HG03196 (cell line): ENCODE measurements at regions not wholly inside any gene's neighbourhood (a gene's known extent, or its start where the extent isn't known, plus 50 kb on each side); places are given as distances from the start of the nearest gene placed in this dataset.
A peak's percentile ranks its signal among the peaks of the same experiment; 100 is the strongest.
"Not testable (repeated sequence)": the region's sequence is repeated elsewhere in the genome, so short reads cannot be mapped to it uniquely, and the experiment has no call there.

Experiments used
- ATAC-seq: cut with Tn5 transposase; IDR thresholded peaks from one replicate; pipeline ENCODE4 v1.9.1; 2021; ENCODE audit not compliant: unreplicated experiment

DNA sequence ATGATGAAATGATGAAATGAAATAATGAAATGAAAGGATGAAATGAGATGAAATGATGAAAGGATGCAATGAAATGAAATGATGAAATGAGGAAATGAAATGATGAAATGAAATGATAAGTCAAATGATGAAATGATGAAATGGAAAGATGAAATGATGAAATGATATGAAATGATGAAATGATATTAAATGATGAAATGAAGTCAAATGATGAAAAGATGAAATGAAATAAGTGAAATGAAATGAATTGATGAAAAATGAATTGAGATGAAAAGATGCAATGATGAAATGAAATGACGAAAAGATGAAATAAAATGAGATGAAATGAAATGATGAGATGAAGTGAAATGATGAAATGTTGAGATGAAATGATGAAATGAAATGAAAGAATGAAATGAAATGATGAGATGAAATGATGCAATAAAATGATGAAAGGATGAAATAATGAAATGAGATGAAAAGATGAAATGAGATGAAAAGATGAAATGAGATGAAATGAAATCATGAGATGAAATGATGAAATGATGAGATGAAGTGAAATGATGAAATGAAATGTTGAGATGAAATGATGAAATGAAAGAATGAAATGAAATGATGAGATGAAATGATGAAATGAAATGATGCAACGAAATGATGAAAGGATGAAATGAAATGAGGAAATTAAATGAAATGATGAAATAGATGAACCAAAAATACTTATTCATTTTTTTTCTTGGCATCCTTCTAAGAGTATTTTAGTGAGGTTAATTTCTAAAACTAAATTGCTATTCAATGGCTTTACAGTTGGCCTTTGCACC is 139.8 kb upstream of the ERV3-1 start:
- ATAC-seq = not testable (repeated sequence)

- ATAC-seq = not testable (repeated sequence)
These were observed 139.2 kb upstream of the ERV3-1 start for GRCh38 chr7:65145710-65146109.

DNA sequence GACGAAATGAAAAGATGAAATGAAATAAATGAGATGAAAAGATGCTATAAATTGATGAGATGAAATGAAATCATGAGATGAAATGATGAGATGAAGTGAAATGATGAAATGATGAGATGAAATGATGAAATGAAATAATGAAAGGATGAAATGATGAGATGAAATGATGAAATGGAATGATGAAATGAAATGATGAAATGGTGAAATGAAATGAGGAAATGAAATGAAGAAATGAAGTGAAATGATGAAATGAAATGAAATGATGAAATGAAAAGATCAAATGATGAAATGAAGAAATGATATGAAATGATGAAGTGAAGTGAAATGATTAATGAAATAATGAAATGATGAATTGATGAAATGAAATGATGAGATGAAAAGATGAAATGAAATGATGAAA is 138.5 kb upstream of the ERV3-1 start:
- not testable (repeated sequence) for ATAC-seq

GRCh38 chr7:65144557-65144956 is 138.1 kb upstream of the ERV3-1 start:
- ATAC-seq = not testable (repeated sequence)

- ATAC-seq = not testable (repeated sequence)
These were observed 137.6 kb upstream of the ERV3-1 start for GRCh38 chr7:65144119-65144518.

- ATAC-seq = not testable (repeated sequence)
These were observed 135.4 kb upstream of the ERV3-1 start for GRCh38 chr7:65141894-65142293.

DNA sequence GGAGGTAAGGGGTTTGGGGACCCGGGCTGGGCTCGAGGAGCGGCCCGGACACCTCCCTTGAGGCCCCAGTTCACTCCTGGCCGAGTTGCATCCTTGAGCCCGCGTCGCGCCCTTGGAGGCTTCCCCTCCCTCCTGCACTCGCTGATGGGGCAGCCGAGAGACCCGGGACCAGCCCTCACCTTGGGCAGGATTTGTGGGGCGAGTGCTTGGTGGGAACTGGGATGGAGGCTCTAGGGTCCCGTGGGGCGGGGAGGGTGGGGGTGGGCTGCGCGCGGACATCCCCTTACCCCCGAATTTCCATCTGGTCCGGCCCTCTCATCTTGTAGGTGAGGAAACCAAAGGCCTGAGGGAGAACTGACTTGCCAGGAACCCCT is 134.9 kb upstream of the ERV3-1 start:
- not testable (repeated sequence) for ATAC-seq

DNA sequence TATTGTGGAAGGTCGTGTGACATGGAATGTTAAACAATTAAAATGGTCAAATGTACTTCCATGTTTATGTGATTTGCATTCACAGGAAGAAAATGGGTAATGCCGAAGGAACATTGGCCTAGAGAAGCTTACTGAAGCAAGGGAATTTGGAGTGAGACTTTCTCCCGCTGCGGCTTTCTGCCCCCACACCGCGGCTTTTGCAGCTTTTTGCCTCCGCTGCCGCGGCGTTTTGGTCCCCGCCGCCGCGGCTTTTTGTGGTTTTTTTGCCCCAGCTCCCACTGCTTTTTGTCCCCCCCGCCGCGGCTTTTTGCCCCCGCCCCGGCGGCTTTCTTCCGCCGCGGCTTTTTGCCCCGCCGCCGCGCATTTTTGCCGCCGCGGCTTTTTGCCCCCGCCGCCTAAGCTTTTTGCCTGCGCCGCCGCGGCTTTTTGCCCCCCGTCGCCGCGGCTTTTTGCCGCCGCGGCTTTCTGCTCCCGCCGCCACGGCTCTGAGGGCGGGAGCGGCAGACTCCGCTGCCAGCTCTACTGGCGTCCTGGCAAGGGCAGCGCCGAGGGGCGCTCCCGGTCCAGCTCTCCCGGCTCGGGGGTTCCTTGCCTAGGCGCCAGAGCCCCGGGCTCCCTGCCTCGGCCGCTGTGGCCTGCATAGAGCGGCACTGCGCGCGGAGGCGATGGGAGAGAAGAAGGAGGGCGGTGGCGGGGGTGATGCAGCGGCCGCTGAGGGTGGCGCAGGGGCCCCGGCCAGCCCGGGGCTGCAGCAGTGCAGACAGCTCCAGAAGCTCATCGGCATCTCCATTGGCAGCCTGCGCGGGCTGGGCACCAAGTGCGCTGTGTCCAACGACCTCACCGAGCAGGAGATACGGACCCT is 134.3 kb upstream of the ERV3-1 start:
- ATAC-seq = not testable (repeated sequence)

DNA sequence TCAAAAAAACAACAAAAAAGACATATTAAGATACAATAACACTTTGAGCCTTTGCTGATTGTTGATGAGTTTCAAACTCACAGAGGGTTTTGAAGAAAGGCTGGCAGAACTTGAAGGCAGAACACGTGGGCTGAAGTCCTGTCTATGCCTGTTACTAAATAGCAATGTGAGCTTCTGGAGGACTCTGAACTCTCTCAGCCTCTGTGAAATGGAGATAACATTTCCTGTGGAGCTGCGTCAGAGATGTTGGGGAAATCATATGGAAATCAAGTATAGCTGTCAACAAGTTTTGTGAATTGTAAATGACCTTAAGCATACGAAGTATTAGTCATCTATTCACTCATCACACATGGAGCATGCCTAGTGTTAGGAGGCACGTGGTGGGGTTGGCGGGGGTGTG is 130.4 kb upstream of the ERV3-1 start:
- ATAC-seq = not testable (repeated sequence)

DNA sequence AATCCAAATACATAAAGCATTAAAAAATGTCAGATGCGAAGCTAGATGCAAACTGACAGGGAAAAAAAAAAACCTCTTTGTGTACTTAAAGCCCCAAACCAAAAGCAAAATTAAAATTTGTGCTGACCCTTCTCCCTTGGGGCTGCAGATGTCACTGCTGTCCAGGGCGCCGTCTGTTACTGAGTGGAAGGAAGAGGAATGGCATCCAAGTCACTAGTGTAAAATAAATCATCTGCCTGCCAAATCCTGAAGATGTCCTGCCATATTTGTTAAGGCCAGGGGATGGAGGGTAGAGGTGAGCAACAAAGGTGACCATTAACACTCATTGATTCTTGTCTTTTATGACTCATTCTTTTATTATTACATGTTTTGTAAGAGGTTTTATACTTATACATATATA is 126.6 kb upstream of the ERV3-1 start:
- ATAC-seq = not testable (repeated sequence)

DNA sequence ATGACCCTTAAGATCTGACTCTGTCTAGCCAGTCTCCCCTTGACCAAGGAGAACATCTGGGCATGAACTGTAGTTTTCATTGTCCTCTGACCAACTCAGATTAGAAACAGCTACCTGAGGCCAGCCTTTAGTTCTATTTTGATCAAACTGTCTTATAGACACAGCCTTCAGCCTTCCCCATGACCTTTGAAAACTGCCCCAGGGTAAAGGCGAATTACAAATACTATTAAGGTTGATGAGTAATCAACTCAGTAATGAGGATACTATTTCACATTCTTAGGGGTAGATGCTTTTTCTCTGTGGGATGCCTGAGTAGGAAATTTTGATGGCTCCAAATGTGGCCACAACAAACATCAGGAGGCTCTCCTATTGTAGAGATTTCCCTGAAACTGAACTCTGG is 125.8 kb upstream of the ERV3-1 start:
- ATAC-seq = not testable (repeated sequence)

GRCh38 chr7:65127364-65127763 is 120.9 kb upstream of the ERV3-1 start:
- not testable (repeated sequence) for ATAC-seq

- ATAC-seq = not testable (repeated sequence)
These were observed 118.1 kb upstream of the ERV3-1 start for GRCh38 chr7:65124600-65124999.

- not testable (repeated sequence) for ATAC-seq
These were observed 99.2 kb upstream of the ERV3-1 start for GRCh38 chr7:65105650-65106203.

- ATAC-seq = not testable (repeated sequence)
These were observed 94.0 kb upstream of the ERV3-1 start for GRCh38 chr7:65100499-65100898.

GRCh38 chr7:65081669-65082055 is 75.2 kb upstream of the ERV3-1 start:
- not testable (repeated sequence) for ATAC-seq

GRCh38 chr7:65080799-65081668 is 74.5 kb upstream of the ERV3-1 start:
- peak; percentile 99 for ATAC-seq

DNA sequence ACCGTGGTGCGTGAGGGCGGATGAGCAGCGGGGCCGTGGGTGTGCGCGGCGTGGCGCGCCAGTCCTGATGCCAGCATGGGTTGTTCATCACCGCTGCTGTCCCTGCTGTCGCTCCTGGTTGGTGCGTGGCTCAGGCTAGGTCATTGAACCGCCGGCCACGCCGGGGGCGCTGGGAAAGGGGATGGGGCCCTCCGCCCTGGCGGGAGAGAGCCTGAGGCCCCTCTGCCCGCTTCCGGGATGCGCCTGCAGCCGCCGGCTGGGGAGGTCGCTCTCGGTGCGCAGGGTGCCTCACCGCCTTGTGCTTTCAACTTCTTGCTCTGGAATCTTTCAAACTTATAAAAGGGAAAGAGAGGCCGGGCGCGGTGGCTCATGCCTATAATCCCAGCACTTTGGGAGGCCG is 68.5 kb upstream of the ERV3-1 start:
- not testable (repeated sequence) for ATAC-seq

DNA sequence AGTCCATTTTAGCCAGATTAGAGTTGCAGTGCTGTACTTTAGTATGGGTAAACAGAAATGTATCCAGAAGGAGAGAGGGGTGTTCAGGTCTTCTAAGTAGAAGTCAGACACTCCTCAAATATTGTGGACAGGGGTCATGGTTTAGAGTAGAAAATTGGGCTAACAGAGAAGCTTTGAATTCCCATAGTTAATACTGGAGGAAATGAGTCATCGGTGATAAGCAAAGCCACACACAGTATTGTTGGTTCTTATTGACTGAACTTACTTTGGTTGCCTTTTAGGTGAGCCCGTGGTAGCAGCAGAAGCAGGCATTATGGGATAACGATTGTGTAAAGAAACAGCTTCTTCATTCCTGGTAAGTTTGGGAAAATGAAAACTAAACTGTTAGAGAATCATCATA is 66.7 kb upstream of the ERV3-1 start:
- ATAC-seq = not testable (repeated sequence)

DNA sequence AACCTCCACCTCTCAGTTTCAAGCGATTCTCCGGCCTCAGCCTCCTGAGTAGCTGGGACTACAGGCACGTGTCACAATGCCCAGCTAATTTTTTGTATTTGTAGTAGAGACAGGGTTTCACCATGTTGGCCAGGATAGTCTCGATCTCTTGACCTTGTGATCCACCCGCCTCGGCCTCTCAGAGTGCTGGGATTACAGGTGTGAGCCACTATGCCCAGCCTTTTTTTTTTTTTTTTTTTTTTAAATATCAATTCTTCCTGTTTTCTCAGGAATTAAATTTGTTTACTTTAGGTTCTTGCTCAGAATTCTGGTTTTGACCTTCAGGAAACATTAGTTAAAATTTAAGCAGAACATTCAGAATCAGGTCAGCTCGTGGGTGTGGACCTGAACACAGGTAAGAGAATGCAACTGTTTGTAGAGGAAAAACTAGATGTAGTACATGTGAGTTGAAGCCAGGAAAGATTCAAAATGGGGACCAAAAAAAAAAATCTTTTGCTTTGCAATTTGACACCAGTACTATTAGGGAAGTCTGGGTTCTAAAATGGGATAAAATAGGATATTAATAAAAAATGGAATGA is 65.5 kb upstream of the ERV3-1 start:
- ATAC-seq = not testable (repeated sequence)
